Activated T-helper 1 cell treated with anti-CD3 and anti-CD28 coated beads, Interleukin-2, amount 50 U/mL, for 16 hours (primary cell): ENCODE measurements at regions not wholly inside any gene's neighbourhood (a gene's known extent, or its start where the extent isn't known, plus 50 kb on each side); places are given as distances from the start of the nearest gene placed in this dataset.

Experiments used
- DNase-seq, 2 donors: peaks; one replicate each; pipeline ENCODE4 v3.0.0-alpha.2; 2020; ENCODE audit warnings: low read depth in 1 of 2, low spot score in 1 of 2

DNA sequence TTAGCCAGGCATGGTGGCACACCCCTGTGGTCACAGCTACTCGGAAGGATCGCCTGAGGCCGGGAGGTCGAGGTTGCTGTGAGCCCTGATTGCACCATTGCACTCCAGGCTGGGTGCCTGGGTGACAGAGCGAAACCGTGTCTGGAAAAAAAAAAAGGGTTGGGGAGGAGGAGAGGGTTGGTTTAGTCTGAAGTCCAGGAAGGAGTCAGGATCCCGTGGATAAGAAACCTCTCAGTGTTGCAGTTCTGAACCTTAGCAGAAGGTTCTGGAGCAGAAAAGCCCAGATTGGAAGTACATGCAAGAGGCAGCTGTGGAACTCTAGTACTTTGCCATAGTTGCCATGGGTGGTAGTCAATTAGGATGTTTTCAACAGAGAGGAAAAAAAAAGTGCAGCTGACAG is 125.2 kb upstream of the CPEB4 start:
- no peak for DNase-seq

DNA sequence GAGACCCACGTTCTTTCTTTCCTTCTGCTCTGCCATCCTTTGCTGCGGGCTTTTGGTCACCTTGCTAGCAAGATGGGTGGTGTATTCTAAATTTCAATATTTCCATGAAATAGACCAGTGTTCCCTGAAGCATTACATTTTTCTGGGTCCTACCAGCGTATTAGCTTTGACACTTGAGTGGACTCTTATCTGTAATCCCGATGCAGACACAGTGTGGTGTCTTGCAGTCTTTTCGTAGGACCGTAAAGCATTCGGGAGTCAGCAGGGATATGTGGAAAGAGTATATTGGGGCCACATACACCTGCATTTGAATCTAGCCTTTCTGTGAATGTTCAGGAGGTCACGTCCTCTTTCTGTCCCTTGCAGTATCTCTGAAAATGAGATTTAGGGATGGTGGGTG is 124.7 kb upstream of the CPEB4 start:
- DNase-seq, result no peak

DNA sequence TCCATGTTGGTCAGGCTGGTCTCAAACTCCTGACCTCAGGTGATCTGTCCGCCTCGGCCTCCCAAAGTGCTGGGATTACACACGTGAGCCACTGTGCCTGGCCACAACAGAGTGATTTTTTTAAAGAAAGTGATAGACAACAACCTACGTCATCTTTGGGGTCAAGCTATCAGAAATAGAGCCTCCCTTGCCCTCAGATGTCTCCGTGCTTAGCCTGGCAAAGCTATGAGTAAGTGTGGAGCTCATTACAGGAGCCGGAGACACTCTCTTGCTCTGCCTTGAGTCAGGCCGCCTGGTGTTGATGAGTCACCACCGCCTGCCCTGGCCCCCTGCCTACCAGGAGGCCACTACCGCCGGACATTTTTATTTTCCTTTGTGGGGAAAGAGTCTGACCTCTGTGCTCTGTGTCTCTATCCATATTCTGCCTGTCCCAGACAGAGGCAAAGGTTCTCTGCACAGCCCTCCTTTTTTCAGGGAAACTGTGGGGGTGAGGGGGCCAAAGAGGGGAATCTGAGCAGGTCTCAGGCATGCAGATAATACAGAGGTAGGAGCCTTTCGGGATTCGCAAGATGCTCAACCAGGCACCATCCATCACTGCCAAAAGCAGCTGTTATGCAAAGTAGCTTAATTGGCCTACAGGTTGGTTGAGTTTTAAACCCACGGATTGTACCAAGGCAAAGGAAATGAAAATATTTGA is 123.7 kb upstream of the CPEB4 start:
- DNase-seq, result no peak

DNA sequence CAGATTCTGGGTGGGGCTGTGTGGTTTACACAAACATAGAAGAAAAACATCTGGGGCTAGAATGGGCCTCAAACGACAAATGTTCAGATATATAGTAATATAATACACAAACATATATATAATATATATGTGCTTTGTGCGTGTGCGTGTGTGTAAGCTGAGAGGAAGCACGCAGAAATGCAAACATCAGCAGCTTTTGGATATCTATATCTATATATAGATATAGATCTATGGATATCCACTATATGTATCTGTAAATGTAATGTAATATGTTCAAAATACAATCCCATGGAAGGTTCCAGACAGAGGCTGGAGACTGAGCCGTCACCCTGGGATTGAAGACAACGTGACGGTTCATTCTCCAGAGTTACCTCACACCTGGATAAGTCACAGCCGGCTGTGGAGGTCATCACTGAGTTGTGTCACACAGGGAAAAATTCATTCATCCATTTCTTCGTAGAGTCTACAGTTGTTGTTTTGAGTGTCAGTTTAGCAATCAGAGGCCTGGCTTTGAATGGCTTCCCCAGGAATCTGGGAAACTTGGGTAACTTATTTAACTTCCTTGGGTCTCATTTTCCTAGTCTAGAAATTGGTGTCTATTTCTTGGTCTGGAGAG is 123.0 kb upstream of the CPEB4 start:
- no peak for DNase-seq

DNA sequence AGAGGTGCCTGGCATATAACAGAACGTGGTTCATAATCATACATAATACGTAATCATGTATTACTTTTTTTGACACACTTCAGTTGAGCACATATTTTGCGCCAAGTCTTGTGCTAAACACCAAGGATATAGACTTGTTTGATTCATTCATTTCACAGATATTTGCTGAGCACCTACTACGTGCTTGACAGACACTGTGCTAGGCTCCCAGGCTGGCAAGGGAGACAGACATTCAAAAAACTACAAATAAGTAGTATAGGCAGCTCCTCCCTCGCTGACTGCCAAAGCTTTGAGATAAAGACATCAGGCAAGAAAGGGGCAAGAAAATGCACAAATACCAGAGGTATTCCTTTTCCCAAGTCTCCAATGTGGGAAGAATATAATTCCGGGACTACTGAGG is 122.5 kb upstream of the CPEB4 start:
- DNase-seq, result no peak

DNA sequence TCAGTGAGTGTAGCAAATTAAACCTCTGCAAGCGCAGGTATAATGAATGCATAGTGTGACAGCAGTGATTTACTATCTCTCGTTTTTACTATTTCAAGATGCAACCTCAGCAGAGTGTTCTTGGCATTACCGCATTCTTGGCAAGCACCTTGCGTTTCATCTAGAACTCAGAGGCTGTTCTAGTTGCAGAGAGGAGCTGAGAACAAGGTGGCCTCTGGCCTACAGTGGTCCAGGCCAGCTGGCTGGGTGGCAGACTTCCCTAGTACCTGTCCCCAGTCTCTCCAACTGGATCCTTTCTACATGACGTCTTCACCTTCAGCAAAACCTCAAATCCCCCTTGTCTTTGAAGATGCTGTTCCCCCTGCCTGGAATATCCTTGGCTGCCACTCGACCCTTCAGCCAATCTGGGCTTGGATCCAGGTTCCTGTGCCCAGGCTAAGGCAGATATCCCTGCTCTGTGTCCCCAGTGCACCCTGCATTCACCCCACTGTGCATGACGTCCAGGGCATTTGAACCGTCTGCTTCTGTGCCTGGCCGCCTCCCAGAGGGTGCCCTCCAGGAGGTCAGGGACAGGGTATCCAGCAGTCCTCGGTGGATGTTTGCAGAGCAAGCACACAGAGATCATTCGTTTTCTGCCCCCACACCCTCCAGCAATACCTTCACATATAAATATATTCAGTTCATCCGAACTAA is 120.4 kb upstream of the CPEB4 start:
- no peak for DNase-seq

DNA sequence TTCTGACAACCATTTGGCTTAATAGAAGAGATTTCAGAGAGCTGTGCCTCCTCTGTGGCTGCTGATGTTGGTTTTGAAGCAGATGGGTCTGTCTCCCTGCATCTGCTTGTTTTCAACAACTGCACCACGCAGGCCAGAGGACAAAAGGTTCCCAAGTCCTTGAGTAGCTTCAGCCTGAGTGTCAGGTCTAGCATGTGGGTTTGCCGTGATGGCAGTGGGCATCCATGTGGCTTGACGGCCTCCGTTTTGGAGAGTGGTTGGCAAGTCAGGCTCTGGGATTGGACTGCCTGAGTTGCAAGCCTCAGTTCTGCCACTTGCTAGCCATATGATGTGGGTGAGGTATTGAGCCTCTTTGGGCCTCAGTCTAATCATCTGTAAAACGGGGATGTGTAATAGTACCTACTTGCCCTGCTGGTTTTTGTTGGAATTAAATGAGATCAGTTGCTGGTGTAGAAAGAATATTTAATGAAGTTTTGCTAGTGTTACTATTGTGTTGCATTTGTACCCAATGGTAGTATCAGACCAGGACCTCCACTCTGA is 119.8 kb upstream of the CPEB4 start:
- no peak for DNase-seq

DNA sequence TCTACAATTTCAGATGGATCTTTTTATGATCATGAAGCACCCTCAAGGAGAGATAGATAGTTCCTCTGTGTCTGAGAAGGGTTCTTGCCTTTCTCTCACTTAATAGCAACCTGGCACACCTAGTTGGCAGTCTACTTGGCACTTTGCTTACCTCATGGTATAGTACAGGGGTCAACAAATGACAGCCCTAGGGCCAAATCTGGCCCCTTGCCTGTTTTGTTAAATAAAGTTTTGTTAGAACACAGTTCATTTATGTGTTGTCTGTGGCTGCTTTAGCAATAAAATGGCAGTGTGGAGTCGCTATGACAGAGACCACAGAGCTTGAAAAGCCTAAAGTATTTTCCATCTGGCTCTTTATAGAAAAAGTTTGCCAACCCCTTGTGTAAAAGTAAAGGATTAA is 119.3 kb upstream of the CPEB4 start:
- no peak for DNase-seq

DNA sequence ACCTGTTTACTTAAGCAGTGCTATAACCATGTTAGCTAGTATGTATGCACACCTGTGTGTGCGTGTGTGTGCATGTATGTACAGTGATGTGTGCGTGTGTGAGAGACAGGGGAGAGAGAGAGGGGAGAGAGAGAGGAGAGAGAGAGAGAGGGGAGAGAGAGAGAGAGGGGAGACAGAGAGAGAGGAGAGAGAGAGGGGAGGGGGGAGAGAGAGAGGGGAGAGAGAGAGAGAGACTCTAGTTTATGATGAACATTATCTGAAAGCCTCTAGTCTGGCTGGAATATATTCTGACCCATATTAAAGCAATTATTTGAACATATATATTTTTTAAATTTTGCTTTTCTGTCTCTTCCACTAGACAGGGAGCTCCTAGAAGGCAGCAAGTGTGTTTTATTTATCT is 117.5 kb upstream of the CPEB4 start:
- no peak for DNase-seq

DNA sequence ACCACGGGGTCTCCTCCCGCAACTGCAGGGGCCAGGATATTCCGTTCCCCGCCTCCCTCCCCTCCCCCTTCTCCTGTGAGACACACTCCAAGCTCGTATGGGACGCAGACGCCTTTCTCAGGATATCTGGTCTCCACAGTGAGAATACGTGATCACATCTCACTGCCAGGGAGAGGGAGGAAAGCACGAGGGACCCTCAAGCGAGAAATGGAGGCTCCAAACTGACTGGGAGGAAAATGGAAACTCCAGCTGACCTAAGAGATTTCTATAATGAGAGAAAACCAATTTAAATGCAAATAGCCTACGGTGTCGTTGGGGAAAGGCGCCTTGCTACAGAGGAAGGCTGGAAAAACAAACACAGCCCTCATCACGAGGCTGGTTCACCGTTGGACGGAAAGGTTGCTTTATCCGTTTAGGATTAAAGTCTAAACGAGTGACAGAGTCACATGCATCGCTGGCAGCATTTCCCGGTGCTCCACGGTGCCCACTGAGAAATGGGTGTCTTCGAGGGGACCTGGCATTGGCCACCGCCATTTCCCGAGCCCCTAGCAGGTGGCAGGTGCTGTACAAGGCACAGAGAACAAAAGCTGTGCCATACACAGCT is 116.9 kb upstream of the CPEB4 start:
- no peak for DNase-seq

DNA sequence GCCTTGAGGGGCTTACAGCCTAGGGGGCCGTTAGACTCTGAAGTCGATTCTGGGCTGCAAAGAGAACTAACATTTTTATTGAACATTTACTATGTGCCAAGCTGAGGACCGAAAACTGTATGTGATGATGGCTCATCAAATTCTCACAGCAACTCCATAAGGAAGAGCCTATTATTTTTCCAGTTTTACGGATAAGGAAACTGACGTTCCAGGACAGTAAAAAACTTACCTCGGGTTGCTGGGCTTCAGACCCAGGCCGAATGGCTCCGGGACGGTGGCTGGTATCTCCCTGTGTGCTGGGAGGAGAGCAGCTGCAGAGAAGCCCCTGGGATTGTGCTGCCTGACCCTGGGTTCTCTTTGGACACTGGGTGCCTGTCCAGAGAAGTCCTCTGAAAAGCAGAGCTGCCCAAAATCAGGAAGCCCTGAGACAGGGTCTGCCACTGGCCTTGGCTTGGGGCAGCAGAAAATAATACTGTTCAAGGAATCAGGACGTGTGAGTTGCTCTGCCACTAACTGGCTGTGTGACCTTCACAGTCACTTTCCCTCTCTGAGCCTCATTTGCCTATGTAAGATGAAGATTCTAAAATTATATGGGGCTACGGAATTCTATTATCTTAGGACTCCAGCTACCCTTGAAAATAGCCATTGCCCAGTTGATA is 116.3 kb upstream of the CPEB4 start:
- no peak for DNase-seq

DNA sequence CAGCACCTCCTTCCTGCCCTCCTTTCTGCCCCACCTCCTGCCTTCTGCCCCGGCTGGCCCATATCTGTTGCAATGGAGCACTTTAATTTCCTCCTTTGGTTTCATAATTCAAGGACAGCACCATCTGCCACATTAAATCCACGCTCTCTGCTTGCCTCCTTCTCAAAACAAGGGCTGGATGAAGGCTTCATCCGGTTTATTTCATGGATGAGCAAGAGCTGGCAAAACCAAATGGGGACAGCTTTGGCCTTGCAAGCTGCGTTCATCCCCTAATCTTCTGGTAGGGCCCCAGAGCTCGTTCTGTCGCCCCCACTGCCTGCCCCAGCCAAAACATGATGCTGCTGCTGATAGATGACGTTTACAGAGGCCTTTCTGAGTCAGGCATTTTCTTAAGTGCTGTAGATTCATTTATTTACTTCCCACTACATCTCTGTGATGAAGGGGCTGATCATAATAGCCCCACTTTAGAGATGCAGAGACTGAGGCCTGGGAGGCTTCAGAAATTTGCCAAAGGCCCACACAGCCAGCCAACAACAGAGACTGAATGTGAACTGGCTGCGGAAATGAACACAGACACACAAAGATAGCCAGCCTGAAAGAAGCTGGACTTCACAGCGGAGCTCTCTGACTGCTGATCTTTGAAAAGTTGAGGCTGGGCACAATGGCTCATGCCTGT is 115.6 kb upstream of the CPEB4 start:
- DNase-seq, result no peak

DNA sequence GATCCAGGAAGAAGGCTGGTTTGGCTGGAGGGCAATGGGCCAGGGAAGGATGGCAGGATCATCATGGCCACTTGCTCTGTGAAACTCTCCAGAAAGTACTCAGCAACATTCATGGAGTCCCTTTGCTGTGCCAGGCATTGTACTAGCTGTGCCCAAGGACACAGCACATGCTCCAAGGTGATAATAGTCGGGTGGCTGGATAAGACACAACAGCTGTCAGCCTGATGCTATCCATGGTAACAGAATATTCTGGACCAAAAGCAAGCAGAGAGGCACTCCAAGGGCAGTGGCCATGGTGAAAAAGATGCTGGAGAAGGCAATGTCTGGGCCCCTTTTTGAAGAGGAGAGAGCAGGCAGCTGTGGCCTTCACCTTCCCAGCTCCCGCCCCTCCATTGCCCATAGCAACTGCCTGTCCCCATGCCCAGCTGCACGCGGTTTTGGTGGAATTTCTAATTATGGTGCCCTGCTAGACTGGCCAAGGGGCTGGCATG is 113.8 kb upstream of the CPEB4 start:
- DNase-seq, result no peak

DNA sequence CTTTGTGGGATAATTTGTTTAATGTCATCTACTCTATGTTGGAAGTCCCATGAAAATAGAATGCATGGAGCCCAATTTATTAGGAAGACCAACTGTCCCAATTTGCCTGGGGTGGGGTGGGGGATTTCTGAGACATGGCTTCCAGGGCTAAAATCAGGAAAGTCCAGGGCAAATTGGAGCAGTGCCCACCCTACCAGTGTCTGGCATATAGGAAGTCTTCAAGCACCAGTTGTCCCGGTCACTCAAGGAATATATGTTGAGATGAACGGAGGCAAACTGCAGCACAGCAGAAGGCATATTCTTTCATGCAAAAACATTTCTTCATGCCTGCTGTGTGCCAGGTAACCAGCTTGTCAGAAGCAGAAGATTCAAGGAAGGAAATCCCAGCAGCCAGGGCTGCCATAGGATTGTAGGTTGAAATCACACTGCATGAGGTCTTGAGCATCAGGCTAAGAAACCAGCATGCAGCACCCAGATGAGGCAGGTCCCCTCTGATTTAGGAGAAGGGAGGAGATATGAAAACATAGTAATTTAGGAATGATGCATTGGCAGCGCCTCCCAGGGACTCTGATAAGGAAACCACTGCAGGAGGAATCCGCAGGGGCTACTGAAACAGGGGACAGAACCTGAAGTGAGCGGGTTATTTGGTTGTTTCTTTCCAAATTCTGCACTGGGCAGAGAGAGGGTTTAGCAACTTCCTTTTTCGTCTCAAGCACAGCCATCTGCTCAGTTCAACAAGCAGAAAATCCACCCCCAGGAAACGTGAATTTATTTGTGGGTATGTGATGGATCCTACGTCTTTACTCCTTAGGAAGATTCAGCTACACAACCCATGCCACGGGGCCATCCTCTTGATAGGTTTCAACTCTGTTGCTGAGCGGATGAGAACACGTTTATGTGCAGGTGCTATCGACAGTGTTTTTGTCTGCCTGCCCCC is 112.6 kb upstream of the CPEB4 start:
- no peak for DNase-seq

DNA sequence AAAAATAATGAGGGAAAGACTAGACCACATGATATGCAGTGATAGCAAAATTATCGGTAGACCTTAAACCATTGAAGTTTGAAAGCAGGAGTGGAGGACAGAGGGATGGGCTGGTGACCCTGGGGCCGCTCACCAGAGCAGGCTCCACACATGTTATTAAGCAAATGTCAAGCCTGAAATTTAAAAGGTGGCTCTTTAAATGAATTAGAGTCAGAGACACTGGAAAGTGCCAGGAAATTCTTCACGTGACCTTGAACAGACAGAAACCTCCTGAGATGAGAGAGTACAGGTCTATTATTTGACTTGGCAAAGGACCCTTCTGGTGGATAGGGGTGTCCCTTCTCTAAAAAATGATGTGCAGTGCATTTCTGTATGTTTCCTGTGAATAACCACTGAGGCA is 111.0 kb upstream of the CPEB4 start:
- DNase-seq, result no peak

DNA sequence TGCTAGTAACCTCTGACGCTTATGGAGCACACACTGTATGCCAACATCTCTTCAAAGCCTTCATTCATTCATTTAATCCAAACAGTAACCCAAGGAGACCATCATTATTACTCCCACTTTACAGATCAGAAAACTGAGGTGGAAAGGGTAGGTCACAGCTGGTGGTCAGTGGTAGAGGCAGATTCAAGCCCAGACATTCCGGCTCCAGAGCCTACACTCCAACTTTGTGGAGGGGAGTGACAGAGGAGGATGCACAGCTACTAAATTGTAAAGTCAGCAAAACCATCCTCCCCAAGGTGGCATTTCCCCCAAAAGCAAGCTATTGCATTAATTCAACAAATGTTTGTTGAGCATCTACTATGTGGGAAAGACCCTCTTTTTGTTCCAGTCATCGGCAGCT is 110.5 kb upstream of the CPEB4 start:
- DNase-seq, result no peak

DNA sequence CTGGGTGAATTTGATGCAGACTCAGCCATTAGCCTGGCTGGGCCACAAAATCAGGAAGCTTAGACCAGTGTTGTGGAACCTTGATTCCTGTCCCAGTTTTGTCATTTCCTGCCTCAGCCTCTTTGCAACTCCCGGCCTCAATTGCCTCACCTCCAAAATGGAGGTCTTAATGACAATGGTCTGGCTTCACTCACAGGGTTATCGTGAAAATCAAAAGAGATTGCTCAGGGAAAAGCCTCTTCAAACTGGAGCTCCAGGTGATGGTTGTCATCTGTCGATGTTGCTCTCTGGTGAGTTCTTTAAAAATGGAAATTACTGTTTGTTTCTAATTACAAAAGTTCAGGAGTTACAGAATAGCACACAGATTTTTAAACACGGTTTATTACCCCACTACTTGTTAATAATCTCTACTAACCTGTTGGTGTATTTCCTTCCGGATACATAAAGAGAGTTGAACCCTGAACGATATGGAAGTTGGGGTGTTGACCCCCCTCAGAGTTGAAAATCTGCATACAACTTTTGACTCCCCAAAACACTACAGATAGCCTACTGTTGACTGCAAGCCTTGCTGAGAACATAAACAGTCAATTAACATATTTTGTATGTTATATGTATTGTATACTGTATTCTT is 109.9 kb upstream of the CPEB4 start:
- no peak for DNase-seq

DNA sequence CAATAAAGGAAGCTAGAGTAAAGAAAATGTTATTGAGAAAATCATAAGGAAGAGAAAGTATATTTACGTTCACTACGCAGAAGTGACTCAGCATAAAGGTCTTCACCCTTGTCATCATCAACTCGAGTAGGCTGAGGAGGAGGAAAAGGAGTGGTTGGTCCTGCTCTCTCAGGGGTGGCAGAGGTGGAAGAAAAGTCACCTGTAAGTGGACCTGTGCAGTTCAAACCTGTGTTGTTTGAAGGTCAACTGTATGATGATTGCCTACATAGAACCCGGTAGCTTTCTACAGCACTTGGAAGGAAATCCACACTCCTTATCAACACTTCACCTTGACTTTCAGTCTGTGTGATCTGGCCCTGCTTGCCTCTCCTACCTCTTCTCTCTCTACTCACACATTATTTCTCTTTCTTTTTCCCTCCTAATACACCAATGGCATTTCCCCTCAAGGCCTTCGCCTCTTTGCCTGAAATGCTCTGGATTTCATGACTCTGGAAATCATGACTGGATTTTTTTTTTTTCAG is 109.3 kb upstream of the CPEB4 start:
- no peak for DNase-seq
